ENCODE measurements at regions not wholly inside any gene's neighbourhood (a gene's known extent, or its start where the extent isn't known, plus 50 kb on each side); places are given as distances from the start of the nearest gene placed in this dataset.

DNA sequence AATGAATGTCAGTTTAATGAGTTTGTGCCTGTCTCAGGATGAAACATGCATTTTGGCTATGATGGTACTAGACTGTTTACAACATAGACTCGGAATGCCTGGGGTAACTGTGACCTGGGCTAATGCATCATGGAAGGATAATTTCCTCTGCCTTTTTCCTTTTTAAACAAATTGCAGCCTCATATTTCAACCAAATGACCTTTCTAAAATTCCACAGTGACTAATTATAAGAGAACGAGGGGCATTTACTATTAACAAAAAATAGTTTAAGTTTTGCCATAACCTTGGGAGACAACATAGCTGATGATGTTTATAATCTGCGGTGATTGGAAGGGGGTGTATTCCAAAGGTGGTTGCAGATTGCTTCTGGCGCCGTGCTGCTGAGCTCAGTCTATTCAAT is 1140.5 kb downstream of the GALC start:
- no peak for DNase-seq

DNA sequence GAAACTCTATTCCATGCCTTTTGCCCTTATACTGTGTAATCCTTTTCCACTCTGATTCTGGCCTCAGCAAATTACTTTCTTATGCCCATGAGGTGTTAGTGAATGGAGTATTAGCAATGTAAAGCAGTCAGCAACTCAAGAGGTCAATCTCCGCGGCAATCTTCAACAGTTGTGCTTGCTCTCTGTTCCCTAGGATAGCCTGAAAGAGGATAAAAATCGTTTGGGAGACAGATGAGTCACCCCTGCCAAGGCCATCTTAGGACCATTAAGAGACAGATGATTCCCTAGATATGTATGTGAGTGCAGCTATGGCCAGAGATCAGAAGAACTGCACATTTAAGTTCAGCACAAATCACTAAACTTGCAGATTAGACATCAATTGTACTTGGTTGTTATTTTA is 1145.8 kb downstream of the GALC start:
- DNase-seq, result no peak

- peak; percentile 3 for DNase-seq
These were observed 1154.6 kb downstream of the GALC start for GRCh38 chr14:86838363-86838762.

DNA sequence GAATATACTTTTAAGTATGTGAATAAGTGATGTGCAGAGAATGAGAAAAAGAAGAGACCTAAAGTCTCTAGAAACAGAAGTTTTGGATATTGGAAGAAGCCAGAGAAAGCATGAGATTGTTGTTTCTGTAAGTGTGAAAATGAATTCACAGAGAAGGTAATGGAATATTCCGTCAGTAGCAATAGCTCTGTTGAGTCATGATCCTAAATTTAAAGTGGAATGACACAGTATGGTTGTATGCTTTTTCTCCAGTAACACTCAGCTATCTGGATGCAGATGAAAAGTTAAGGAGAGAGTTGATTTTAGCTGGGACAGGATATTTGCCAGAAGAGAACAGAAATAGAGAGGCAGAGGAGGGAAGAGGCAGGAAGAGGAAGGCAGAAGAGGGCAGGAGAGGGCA is 1166.3 kb downstream of the GALC start:
- DNase-seq, result no peak

DNA sequence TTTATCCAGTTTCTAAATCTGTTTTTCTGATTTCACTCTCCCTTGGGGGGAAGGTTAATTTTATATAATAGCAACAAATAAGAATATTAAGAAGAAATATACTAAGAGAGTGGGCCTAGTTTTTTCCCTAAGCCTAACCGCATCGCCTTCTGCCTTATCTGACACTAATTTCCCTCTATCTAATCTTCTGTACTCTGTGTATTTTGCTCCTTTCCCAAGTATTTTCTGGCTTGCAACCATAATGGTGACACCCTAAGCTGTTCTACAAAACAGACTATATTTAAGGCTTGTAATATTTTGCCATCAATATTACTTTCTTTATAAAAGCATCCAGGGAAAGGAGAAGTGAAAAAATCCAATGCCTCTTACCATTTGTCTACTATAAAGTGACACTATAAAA is 1168.8 kb downstream of the GALC start:
- DNase-seq, result no peak

DNA sequence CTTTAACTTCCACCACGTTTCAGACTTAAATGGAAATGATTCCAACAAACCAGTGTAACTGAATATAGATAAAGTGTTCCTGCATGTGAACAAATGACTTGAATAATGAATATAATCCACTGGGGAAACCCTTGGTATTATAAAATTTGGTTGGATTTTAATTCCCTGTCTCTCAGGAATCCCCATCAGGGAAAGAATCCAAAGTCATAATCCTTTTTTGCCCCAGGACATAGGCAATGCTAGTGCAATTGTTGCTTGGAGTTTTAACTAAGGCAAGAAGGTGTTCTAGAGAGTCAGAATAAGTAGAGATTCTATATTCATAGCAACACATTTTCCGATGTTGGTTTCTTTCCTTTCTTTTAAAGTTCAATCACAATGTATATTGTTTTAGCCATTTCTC is 1169.4 kb downstream of the GALC start:
- DNase-seq, result no peak

- DNase-seq, result no peak
These were observed 1177.6 kb downstream of the GALC start for GRCh38 chr14:86815341-86815740.

- DNase-seq, result no peak
These were observed 1190.3 kb downstream of the GALC start for GRCh38 chr14:86802726-86803125.

GRCh38 chr14:86799244-86799647 is 1193.7 kb downstream of the GALC start:
- DNase-seq, result peak; percentile 56

- no peak for DNase-seq
These were observed 1194.7 kb downstream of the GALC start for GRCh38 chr14:86798330-86798729.

GRCh38 chr14:86797075-86797351 is 1196.0 kb downstream of the GALC start:
- no peak for DNase-seq

DNA sequence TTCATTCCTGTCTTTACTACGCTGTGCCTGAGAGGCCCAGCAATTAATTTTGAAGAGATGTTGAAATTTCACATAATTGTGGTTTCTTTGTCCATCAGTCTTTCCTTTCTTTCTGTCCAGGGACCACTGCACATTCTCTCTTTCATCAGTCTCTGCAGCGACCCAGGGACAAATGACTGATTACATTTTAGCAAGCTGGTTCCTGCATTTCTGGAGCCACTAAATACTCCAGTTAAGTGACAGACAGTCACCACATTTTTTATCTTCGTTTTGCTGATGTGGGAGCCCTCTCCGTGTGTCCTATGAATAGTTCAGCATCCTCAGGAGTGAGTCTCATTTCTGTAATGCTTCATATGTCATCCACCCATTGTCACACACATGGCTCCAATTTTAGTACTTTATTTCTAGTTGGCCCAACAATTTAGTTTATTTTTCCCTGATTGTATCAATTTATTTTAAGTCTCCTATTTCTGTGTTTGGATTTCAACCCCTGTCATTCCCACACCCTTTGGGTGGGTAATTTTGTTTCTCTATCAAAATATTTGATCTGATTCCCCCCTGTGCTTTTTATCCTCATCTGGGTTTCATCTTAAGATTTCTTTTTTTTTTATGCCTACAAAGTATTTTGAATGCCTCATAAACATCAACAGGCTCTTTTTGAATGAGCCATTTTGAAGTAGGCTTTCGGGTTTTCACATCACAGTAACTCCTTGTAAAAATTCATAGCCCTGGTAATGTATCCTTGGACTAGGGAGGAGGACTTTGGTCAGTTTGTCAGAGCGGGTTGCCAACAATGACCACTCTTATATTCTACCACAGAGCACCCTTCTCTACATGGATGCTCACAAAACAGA is 1196.5 kb downstream of the GALC start:
- peak; percentile 10 for DNase-seq

DNA sequence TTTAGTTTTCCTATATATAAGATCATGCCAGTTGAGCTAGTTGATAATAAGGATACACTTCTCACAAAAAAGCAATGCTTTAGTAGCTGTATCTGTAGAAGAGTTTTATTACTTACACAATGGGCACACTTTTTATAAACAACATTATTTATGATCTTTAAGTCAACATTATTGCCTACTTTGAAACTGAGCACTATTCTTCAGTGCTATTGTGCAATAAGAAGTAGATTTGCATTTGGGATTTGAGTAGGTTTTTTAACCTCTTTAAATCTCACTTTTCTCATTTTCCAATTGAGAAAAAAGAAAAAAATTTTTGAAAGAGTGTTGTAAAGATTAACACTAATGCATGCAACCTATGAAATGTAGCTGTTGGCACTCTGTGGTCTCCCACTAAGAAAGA is 1198.3 kb downstream of the GALC start:
- DNase-seq, result no peak

DNA sequence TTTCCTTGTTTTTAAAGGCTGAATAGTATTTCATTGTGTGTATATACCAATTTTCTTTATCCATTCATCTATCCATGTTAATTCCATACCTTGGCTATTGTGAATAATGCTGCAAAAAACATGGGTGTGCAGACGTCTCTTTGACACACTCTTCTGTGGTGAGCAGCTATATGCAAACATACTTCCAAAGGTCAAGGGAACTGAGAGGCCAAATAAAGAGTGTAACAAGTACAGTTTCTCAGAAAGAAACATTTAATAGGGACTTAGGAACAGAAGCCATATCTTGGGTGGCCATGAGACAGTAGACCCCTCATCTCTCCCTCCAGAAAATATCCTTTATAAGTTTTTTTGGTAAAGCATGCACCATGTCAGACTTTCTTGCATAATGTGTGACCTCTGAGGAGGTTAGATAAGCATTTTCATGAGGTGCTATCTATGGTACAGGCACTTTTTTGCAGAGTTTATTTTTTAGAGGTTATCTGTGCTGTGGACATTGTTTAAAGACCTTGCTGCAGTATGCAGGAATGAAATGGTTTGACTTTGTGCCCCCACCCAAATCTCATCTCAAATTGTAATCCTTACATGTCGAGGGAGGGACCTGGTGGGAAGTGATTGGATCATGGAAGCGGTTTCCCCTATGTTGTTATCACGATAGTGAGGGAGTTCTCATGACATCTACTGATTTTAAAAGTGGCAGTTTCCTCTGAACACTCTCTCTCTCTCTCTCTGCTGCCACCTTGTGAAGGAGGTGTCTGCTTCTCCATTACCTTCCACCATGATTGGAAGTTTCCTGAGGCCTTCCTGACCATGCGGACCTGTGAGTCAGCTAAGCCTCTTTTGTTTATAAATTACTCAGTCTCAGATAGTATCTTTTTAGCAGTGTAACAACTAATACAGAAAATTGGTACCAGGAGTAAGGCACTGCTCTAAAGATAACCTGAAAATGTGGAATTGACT is 1202.3 kb downstream of the GALC start:
- DNase-seq, result peak; percentile 19

GRCh38 chr14:86788224-86788623 is 1204.8 kb downstream of the GALC start:
- peak; percentile 10 for DNase-seq

DNA sequence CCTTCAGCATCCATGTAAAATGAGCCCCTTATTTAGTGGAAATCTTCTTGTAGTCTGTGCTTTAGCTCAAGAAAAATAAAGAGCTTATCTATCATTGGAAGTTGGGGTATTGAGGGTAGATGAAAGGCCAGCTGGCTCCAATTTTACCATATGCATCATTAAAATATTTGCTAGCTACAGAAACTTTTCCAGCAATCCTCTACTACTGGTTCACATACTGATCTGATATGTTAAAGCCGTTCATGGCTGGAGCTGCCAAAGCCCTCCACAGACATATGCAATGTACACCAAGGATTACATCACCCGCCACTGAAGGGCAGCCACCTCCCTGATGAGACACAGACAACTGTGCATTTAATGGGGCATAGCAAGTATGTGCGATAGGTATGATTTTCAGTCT is 1205.3 kb downstream of the GALC start:
- peak; percentile 38 for DNase-seq

DNA sequence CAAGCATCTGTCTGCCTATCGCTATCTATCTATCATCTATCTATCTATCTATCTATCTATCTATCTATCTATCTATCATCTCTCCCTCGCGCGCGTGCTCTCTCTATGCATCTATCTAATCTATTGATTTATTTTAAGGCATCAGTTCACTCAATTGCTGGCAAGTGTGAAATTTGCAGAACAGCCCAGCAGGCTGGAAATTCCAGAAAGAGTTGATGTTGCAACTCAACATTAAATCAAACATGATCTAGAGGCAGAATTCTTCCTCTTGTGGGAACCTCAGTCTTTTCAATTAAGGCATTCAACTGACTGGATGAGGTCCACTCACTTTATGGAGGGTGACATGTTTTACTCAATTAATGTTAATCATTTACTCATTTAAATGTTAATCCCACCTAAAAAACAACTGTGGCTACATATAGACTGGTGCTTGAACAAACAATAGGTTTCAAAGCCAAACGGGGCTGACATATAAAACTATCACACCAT is 1210.8 kb downstream of the GALC start:
- no peak for DNase-seq

- DNase-seq, result no peak
These were observed 1212.0 kb downstream of the GALC start for GRCh38 chr14:86780876-86781510.

- DNase-seq, result no peak
These were observed 1212.5 kb downstream of the GALC start for GRCh38 chr14:86780461-86780860.

- DNase-seq, result no peak
These were observed 1213.6 kb downstream of the GALC start for GRCh38 chr14:86779416-86779815.

- no peak for DNase-seq
These were observed 1214.9 kb downstream of the GALC start for GRCh38 chr14:86777963-86778602.

- peak; percentile 81 for DNase-seq
These were observed 1217.1 kb downstream of the GALC start for GRCh38 chr14:86775896-86776295.

GRCh38 chr14:86774916-86775315 is 1218.1 kb downstream of the GALC start:
- no peak for DNase-seq
